ENCODE measurements at regions not wholly inside any gene's neighbourhood (a gene's known extent, or its start where the extent isn't known, plus 50 kb on each side); places are given as distances from the start of the nearest gene placed in this dataset.

DNA sequence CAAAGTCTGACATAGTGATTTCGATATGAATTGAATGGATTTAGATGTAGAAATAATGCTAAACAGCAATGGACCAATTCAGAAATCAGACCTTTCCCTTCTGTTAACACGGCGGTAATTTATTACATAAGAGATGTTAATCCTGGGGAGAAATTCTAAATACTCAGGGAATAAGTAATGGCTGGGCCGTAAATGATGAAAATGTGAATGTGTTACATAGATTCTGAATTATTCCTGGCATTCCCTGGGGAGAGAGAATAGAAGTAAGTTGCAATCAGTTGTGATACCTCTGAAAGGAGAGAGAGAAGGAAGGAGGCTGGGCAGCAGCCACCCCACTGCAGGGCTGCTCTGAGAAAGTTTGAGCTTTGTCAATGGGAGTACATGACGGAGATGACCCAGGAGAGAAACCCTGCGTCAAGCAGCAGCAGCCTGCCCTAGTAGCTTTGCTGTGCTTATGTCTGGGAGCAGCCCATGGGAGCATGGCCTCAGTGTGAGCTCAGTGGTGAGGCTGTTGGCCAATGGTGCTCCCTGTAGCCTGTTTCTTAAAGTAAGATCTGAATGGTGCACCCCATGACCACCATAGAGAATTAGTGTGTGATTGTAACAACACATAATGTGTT is 420.1 kb downstream of the MTRR start:
- TF ChIP-seq, protein P1, sequence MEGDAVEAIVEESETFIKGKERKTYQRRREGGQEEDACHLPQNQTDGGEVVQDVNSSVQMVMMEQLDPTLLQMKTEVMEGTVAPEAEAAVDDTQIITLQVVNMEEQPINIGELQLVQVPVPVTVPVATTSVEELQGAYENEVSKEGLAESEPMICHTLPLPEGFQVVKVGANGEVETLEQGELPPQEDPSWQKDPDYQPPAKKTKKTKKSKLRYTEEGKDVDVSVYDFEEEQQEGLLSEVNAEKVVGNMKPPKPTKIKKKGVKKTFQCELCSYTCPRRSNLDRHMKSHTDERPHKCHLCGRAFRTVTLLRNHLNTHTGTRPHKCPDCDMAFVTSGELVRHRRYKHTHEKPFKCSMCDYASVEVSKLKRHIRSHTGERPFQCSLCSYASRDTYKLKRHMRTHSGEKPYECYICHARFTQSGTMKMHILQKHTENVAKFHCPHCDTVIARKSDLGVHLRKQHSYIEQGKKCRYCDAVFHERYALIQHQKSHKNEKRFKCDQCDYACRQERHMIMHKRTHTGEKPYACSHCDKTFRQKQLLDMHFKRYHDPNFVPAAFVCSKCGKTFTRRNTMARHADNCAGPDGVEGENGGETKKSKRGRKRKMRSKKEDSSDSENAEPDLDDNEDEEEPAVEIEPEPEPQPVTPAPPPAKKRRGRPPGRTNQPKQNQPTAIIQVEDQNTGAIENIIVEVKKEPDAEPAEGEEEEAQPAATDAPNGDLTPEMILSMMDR (IDR thresholded peaks at IDR 0.05 in 8 of 11, conservative IDR thresholded peaks at IDR 0.05 in 3 of 11): no peak
- no peak for TF ChIP-seq POLR2A (IDR thresholded peaks at IDR 0.05)
- TF ChIP-seq POLR2AphosphoS5 (IDR thresholded peaks at IDR 0.05): no peak
